GM12878 (cell line): ENCODE measurements at regions not wholly inside any gene's neighbourhood (a gene's known extent, or its start where the extent isn't known, plus 50 kb on each side); places are given as distances from the start of the nearest gene placed in this dataset.

Experiments used
- ATAC-seq: fragments of 200-7000 bp; cut with Tn5 transposase; 3 replicates; pipeline ENCODE4 v1.9.1; 2020; ENCODE audit warnings: mild to moderate bottlenecking, moderate library complexity
- BruUV-seq: library from RNA; stranded (reverse); fragments of 400-500 nt; replicated peaks from 2 replicates; lab custom pipeline; 2021; lab: Mats Ljungman, UMichigan
- CTCF ChIA-PET: fragments of 300-600 bp; sonication (Branson Sonifier 250); formaldehyde crosslinking; extraction: SDS; loops from one replicate; lab custom pipeline; 2021; ENCODE audit warnings: inconsistent platforms; lab: Yijun Ruan, JAX
- POLR2A ChIA-PET: fragments of 350-600 bp; formaldehyde crosslinking; extraction: SDS; loops from one replicate; lab custom pipeline; 2021; ENCODE audit warnings: inconsistent platforms; lab: Charles Lee
- RAD21 ChIA-PET: fragments of 300-600 bp; sonication (Branson Sonifier 250); formaldehyde crosslinking; loops from one replicate; lab custom pipeline; 2023; ENCODE audit warnings: antibody characterized with exemption; ENCODE audit not compliant: unreplicated experiment; lab: Charles Lee
- SMC1A ChIA-PET: fragments of 300-600 bp; sonication (Branson Sonifier 250); formaldehyde crosslinking; loops from one replicate; lab custom pipeline; 2023; ENCODE audit not compliant: unreplicated experiment, uncharacterized antibody; lab: Charles Lee
- DNase-seq: peaks from one replicate; pipeline ENCODE4 v3.0.0-alpha.2; 2011; ENCODE audit warnings: low read depth, low spot score
- FAIRE-seq: peaks from 3 replicates; lab custom pipeline; 2011; peaks lifted over from hg19 to GRCh38; lab: Jason Lieb, UNC
- H2AFZ ChIP-seq: 2 replicates; pipeline ENCODE4 v1.6.0; 2011; ENCODE audit warnings: low read depth, low read length, control low read depth; ENCODE audit not compliant: control insufficient read depth
- H3K27ac ChIP-seq: 2 replicates; pipeline ENCODE4 v1.5.1; 2011; ENCODE audit warnings: control low read depth; ENCODE audit not compliant: control insufficient read depth, insufficient read depth
- H3K27me3 ChIP-seq, 2 experiments: replicated peaks in 1 of 2; 2 replicates each; pipeline versions ENCODE4 v1.6.0 to v1.6.1; 2011; ENCODE audit warnings: low read length in 1 of 2; ENCODE audit not compliant: control insufficient read depth in 2 of 2, insufficient read depth in 2 of 2
- H3K36me3 ChIP-seq, 2 experiments: 2 replicates each; pipeline ENCODE4 v1.5.1; 2011; ENCODE audit warnings: low read length in 1 of 2; ENCODE audit not compliant: control insufficient read depth in 2 of 2, insufficient read depth in 2 of 2
- H3K4me1 ChIP-seq: 2 replicates; pipeline ENCODE4 v1.6.1; 2011; ENCODE audit warnings: mild to moderate bottlenecking, low read length, moderate library complexity, mixed read lengths; ENCODE audit not compliant: control insufficient read depth, insufficient read depth
- H3K4me2 ChIP-seq: 2 replicates; pipeline ENCODE4 v1.6.0; 2011; ENCODE audit warnings: control low read depth; ENCODE audit not compliant: control insufficient read depth, insufficient read depth
- H3K4me3 ChIP-seq: fragments of 200-600 bp; sonication (generic); 2 replicates; pipeline ENCODE4 v1.5.1; 2016
- H3K79me2 ChIP-seq: 2 replicates; pipeline ENCODE4 v1.6.0; 2011; ENCODE audit warnings: low read length; ENCODE audit not compliant: control insufficient read depth, insufficient read depth
- H3K9ac ChIP-seq: 2 replicates; pipeline ENCODE4 v1.8.0; 2011; ENCODE audit warnings: low read length, control low read depth, mixed read lengths; ENCODE audit not compliant: control insufficient read depth, insufficient read depth
- H3K9me3 ChIP-seq: replicated peaks from 3 replicates; pipeline ENCODE4 v1.5.1; 2011; ENCODE audit warnings: mild to moderate bottlenecking, low read length; ENCODE audit not compliant: control insufficient read depth, insufficient read depth
- H4K20me1 ChIP-seq: 2 replicates; pipeline ENCODE4 v1.6.0; 2011; ENCODE audit not compliant: control insufficient read depth, insufficient read depth
- NR2C1 ChIP-seq: fragments of 450-650 bp; IDR thresholded peaks from 2 replicates; pipeline ENCODE4 v1.6.1; 2017; ENCODE audit warnings: antibody characterized with exemption, mild to moderate bottlenecking, moderate library complexity
- RAD51 ChIP-seq: fragments of 450-650 bp; IDR thresholded peaks from 2 replicates; pipeline ENCODE4 v1.6.1; 2016; ENCODE audit warnings: moderate library complexity, mild to moderate bottlenecking, inconsistent platforms
- ZBTB40 ChIP-seq: fragments of 450-650 bp; IDR thresholded peaks from 2 replicates; pipeline ENCODE4 v1.6.1; 2016; ENCODE audit warnings: mild to moderate bottlenecking, moderate library complexity, borderline replicate concordance
- in situ Hi-C: fragments of 300-500 bp; cut with MboI; formaldehyde crosslinking; loops from 9 replicates; pipeline ENCODE4 v1.14.3; 2018; ENCODE audit warnings: mixed read lengths
- intact Hi-C: fragments of 100-400 bp; cut with micrococcal nuclease; formaldehyde crosslinking; loops from one replicate; pipeline ENCODE4 v1.14.2; 2022; ENCODE audit not compliant: unreplicated experiment

- no peaks in the 10 kb centered on the region for H4K20me1 ChIP-seq
- RAD21 ChIA-PET, result no interaction called here
- no peaks in the 10 kb centered on the region for H3K27me3 ChIP-seq
- TF ChIP-seq NR2C1, result no peak
- TF ChIP-seq ZBTB40, result no peak
- no peak for TF ChIP-seq RAD51
- no peak overlapping the region for H3K27ac ChIP-seq
- ATAC-seq (no peak), FAIRE-seq (no peak), DNase-seq (no peak)
- no peak overlapping the region for H3K4me2 ChIP-seq
- POLR2A ChIA-PET, result interaction anchor here (0.7 kb wide), 1 partner anchor 14 kb away, joined by 5 read pairs; no protein-coding TSS in a partner anchor
- no peaks in the 10 kb centered on the region for H3K36me3 ChIP-seq
- no peaks in the 10 kb centered on the region for H3K79me2 ChIP-seq
- no TSS peak for BruUV-seq
- no peak overlapping the region for H2AFZ ChIP-seq
- no peaks in the 10 kb centered on the region for H3K4me1 ChIP-seq
- H3K9me3 ChIP-seq, result no peaks in the 10 kb centered on the region
- in situ Hi-C loops, result no loop called here
- no peak overlapping the region for H3K4me3 ChIP-seq
- H3K9ac ChIP-seq, result no peak overlapping the region
- SMC1A ChIA-PET, result interaction anchor here (0.7 to 2.3 kb wide), 4 partner anchors 9 to 243 kb away, joined by 3 to 10 read pairs (median 4); no protein-coding TSS in a partner anchor
- CTCF ChIA-PET, result interaction anchor here (0.7 to 3.5 kb wide), 4 partner anchors 9 to 785 kb away, joined by 3 to 17 read pairs (median 4); no protein-coding TSS in a partner anchor
- intact Hi-C loops, result no loop called here
These were observed 96.1 kb downstream of the NUDT12 start for GRCh38 chr5:103466495-103466894.
